SU-DHL-6 (cell line): ENCODE measurements at regions not wholly inside any gene's neighbourhood (a gene's known extent, or its start where the extent isn't known, plus 50 kb on each side); places are given as distances from the start of the nearest gene placed in this dataset.
"Not testable (repeated sequence)": the region's sequence is repeated elsewhere in the genome, so short reads cannot be mapped to it uniquely, and the experiment has no call there.

Experiments used
- H2AFZ ChIP-seq: fragments of 200-600 bp; sonication (generic); 2 replicates; pipeline ENCODE4 v1.6.1; 2014; ENCODE audit warnings: low read depth, mild to moderate bottlenecking, moderate library complexity, mixed read lengths, antibody characterized with exemption, low read length; ENCODE audit not compliant: severe bottlenecking
- H3F3A ChIP-seq: fragments of 200-600 bp; shearing (Covaris generic); 2 replicates; pipeline ENCODE4 v1.6.0; 2016; ENCODE audit warnings: antibody characterized with exemption, mild to moderate bottlenecking; ENCODE audit not compliant: insufficient read depth
- H3K27ac ChIP-seq: fragments of 200-600 bp; sonication (generic); 2 replicates; pipeline ENCODE4 v1.5.1; 2016; ENCODE audit warnings: low read depth, mild to moderate bottlenecking, low read length, moderate library complexity, mixed read lengths
- H3K27me3 ChIP-seq: fragments of 200-600 bp; sonication (generic), shearing (Covaris generic); 2 replicates; pipeline ENCODE4 v1.6.0; 2014; ENCODE audit warnings: mild to moderate bottlenecking, low read length
- H3K36me3 ChIP-seq: fragments of 200-600 bp; sonication (generic); 2 replicates; pipeline ENCODE4 v1.6.1; 2014; ENCODE audit warnings: mild to moderate bottlenecking, low read length, mixed read lengths
- H3K4me2 ChIP-seq: fragments of 300-600, 200-600 bp; shearing (Covaris generic), sonication (generic); 2 replicates; pipeline ENCODE4 v1.6.0; 2014; ENCODE audit warnings: low read length, low read depth, mild to moderate bottlenecking; ENCODE audit not compliant: poor library complexity, severe bottlenecking
- H3K4me3 ChIP-seq: fragments of 200-600 bp; sonication (generic); 2 replicates; pipeline ENCODE4 v1.5.1; 2014; ENCODE audit warnings: antibody characterized with exemption, low read length, mild to moderate bottlenecking, mixed read lengths; ENCODE audit not compliant: insufficient read depth, poor library complexity, severe bottlenecking
- H3K79me2 ChIP-seq: fragments of 200-600 bp; sonication (generic); 2 replicates; pipeline ENCODE4 v1.6.1; 2014; ENCODE audit warnings: mild to moderate bottlenecking, low read length, moderate library complexity; ENCODE audit not compliant: insufficient read depth
- H3K9ac ChIP-seq: fragments of 200-600 bp; sonication (generic); 2 replicates; pipeline ENCODE4 v1.7.0; 2014; ENCODE audit warnings: mild to moderate bottlenecking, low read length
- H3K9me2 ChIP-seq: fragments of 200-600 bp; sonication (generic); replicated peaks from 2 replicates; pipeline ENCODE4 v1.6.1; 2014; ENCODE audit warnings: low read length; ENCODE audit not compliant: insufficient read depth
- H3K9me3 ChIP-seq: fragments of 200-600 bp; sonication (generic); 2 replicates; pipeline ENCODE4 v1.6.1; 2014; ENCODE audit warnings: low read length, mixed read lengths; ENCODE audit not compliant: insufficient read depth
- H4K20me1 ChIP-seq: fragments of 200-600 bp; sonication (generic); 2 replicates; pipeline ENCODE4 v1.6.1; 2014; ENCODE audit warnings: low read depth, mild to moderate bottlenecking, antibody characterized with exemption, low read length, moderate library complexity, mixed read lengths
- CTCF ChIP-seq: fragments of 200-600 bp; sonication (generic); IDR thresholded peaks from one replicate; pipeline ENCODE4 v1.5.1; 2017; ENCODE audit warnings: antibody characterized with exemption, mild to moderate bottlenecking, low read length, moderate library complexity; ENCODE audit not compliant: insufficient read depth, poor library complexity, severe bottlenecking
- EZH2phosphoT487 ChIP-seq: fragments of 200-600 bp; sonication (generic), shearing (Covaris generic); conservative IDR thresholded peaks from 2 replicates; pipeline ENCODE4 v1.6.1; 2018; ENCODE audit warnings: mild to moderate bottlenecking, antibody characterized with exemption, low read length, moderate library complexity, mixed read lengths

GRCh38 chr5:9765419-9766140, 135.4 kb upstream of the TAS2R1 start:
- Histone ChIP-seq H3K4me3 (no peak overlapping the region), H3K4me2 (no peak overlapping the region), H3K36me3 (no peaks in the 10 kb centered on the region), H3K9me3 (no peaks in the 10 kb centered on the region), H3K27me3 (no peaks in the 10 kb centered on the region), H3K27ac (no peak overlapping the region), H3K9ac (no peak overlapping the region), H4K20me1 (no peaks in the 10 kb centered on the region), H3K9me2 (no peaks in the 10 kb centered on the region), H2AFZ (no peak overlapping the region), H3F3A (no peaks in the 10 kb centered on the region), H3K79me2 (no peaks in the 10 kb centered on the region)
- no peak for TF ChIP-seq EZH2phosphoT487
- TF ChIP-seq CTCF = no peak

GRCh38 chr5:9761706-9762105, 131.6 kb upstream of the TAS2R1 start:
- no peak for TF ChIP-seq EZH2phosphoT487
- no peak for TF ChIP-seq CTCF
- Histone ChIP-seq H3K4me2 (no peak overlapping the region), H2AFZ (no peak overlapping the region), H3K9ac (no peak overlapping the region), H3K27ac (no peak overlapping the region), H3K36me3 (no peaks in the 10 kb centered on the region), H3K4me3 (no peak overlapping the region), H4K20me1 (no peaks in the 10 kb centered on the region; the same call in 1 of the 2 replicates), H3K79me2 (no peaks in the 10 kb centered on the region), H3K9me3 (no peaks in the 10 kb centered on the region), H3K27me3 (no peaks in the 10 kb centered on the region), H3K9me2 (peaks cover 3% of the 10 kb centered on the region; the same call in 1 of the 2 replicates), H3F3A (no peaks in the 10 kb centered on the region)

- H3K9ac ChIP-seq, H3K27me3 ChIP-seq, H3K4me3 ChIP-seq, H3K4me2 ChIP-seq, H3K79me2 ChIP-seq, H3K9me3 ChIP-seq, H3F3A ChIP-seq, H3K36me3 ChIP-seq, H4K20me1 ChIP-seq, H3K27ac ChIP-seq, H2AFZ ChIP-seq, H3K9me2 ChIP-seq: not testable (repeated sequence)
Measured at GRCh38 chr5:9752670-9753069, 122.5 kb upstream of the TAS2R1 start.

- H3K36me3 ChIP-seq = no peaks in the 10 kb centered on the region
- no peak overlapping the region for H3K4me3 ChIP-seq
Measured at GRCh38 chr5:9743507-9743906, 113.4 kb upstream of the TAS2R1 start.

More at GRCh38 chr5:9743507-9743906, 113.4 kb upstream of the TAS2R1 start:
- no peaks in the 10 kb centered on the region for H3K9me2 ChIP-seq
- H3K4me2 ChIP-seq = no peak overlapping the region
- no peaks in the 10 kb centered on the region for H3F3A ChIP-seq
- H3K79me2 ChIP-seq = no peaks in the 10 kb centered on the region
- no peak overlapping the region for H2AFZ ChIP-seq
- TF ChIP-seq CTCF (no peak), EZH2phosphoT487 (no peak)
- H3K9me3 ChIP-seq = no peaks in the 10 kb centered on the region
- no peak overlapping the region for H3K9ac ChIP-seq
- H4K20me1 ChIP-seq = no peaks in the 10 kb centered on the region
- H3K27ac ChIP-seq = no peak overlapping the region
- no peaks in the 10 kb centered on the region for H3K27me3 ChIP-seq
